Thyroid gland (tissue), 4 donors: ENCODE measurements at regions not wholly inside any gene's neighbourhood (a gene's known extent, or its start where the extent isn't known, plus 50 kb on each side); places are given as distances from the start of the nearest gene placed in this dataset.

ENCODE experiments used
- DNase-seq, 2 donors: peaks; one replicate each; pipeline ENCODE4 v3.0.0-alpha.2; 2019
- H3K27ac ChIP-seq, 3 donors: fragments of 200-600 bp; sonication (generic); 1 replicate in 2 of 3; 2 replicates in 1 of 3; pipeline ENCODE4 v1.5.1; 2016 to 2019; ENCODE audit warnings: mild to moderate bottlenecking in 1 of 3, moderate library complexity in 1 of 3
- H3K27me3 ChIP-seq: fragments of 200-600 bp; sonication (generic); one replicate; pipeline ENCODE4 v1.5.1; 2019
- H3K36me3 ChIP-seq, 2 donors: fragments of 200-600 bp; sonication (generic); one replicate each; pipeline ENCODE4 v1.5.1; 2016 to 2019
- H3K4me1 ChIP-seq, 2 donors: fragments of 200-600 bp; sonication (generic); one replicate each; pipeline ENCODE4 v1.5.1; 2017 to 2019
- H3K4me3 ChIP-seq, 3 donors: fragments of 200-600 bp; sonication (generic); replicated peaks in 1 of 3; 1 replicate in 2 of 3; 2 replicates in 1 of 3; pipeline ENCODE4 v1.5.1; 2016; ENCODE audit warnings: mild to moderate bottlenecking in 1 of 3
- H3K9me3 ChIP-seq: fragments of 200-600 bp; sonication (generic); one replicate; pipeline ENCODE4 v1.5.1; 2017
- CTCF ChIP-seq, 6 experiments: fragments of 200-600 bp in 3 of 6; fragments of 450-650 bp in 3 of 6; sonication (generic) in 3 of 6; IDR thresholded peaks; one replicate each; pipeline ENCODE4 v1.5.1; 2016 to 2019; ENCODE audit warnings: antibody characterized with exemption in 6 of 6, mild to moderate bottlenecking in 2 of 6, inconsistent platforms in 1 of 6, moderate library complexity in 1 of 6
- POLR2A ChIP-seq, 2 donors: fragments of 450-650 bp; IDR thresholded peaks; one replicate each; pipeline ENCODE4 v1.6.1; 2017; ENCODE audit warnings: antibody characterized with exemption in 2 of 2, mild to moderate bottlenecking in 2 of 2, moderate library complexity in 1 of 2
- WGBS, 2 donors: methylation state at CpG; one replicate each; pipeline ENCODE4 v1.1.5; 2017; 5-methylcytosine and 5-hydroxymethylcytosine counted together
- intact Hi-C: fragments of 100-400 bp; cut with DNase I; formaldehyde crosslinking; loops from one replicate; pipeline ENCODE4 v1.15.1; 2023

DNA sequence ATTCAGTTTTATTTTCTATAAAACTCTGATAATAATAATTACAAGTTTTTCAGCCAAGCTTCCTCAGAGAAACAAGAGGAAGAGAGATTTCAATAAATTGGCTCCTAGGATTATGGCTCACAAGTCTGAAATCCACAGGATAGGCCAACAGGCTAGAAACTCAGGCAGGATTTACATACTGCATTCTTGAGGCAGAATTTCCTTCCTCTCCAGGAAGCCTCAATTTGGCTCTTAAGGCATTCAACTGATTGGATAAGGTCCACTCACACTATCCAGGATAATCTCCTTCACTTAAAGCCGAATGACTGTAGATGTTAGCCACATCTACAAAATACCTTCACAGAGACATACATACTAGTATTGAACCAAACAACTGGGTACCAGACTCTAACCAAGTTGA, 120.3 kb upstream of the FAT3 start:
- intact Hi-C loops: no loop called here
- TF ChIP-seq CTCF (IDR thresholded peaks at IDR 0.05): no peak
- no peak for TF ChIP-seq POLR2A (IDR thresholded peaks at IDR 0.05)
- DNase-seq: no peak
- Histone ChIP-seq H3K27ac (no peak overlapping the region), H3K9me3 (no peaks in the 10 kb centered on the region), H3K27me3 (no peaks in the 10 kb centered on the region), H3K4me3 (no peak overlapping the region), H3K4me1 (no peaks in the 10 kb centered on the region), H3K36me3 (no peaks in the 10 kb centered on the region)
- 85 to 94% methylated on average over 1 of the region's 1 CpG for WGBS, 2 donors

DNA sequence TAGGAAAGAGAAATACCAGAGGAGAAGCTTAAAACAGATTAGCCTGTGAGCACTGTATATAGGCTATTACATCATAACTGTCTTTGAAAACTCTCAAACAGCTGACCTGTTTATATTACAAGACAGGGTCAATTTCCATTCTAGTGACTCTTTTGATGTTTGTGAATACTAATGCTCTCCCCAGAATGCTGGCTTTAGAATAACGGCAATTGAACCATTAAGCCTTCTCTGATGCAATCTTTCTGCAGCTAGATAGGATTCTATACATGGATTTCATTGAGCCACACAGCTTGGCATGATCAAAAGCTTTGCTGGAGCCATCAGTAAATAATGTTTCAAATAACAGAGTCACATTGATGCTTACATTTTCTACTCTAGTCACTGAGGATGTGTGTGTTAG, 122.7 kb upstream of the FAT3 start:
- H3K4me1 ChIP-seq: no peaks in the 10 kb centered on the region
- H3K36me3 ChIP-seq: no peaks in the 10 kb centered on the region
- no peak for DNase-seq
- H3K27ac ChIP-seq: no peak overlapping the region
- H3K4me3 ChIP-seq: no peak overlapping the region
- intact Hi-C loops: no loop called here
- H3K9me3 ChIP-seq: no peaks in the 10 kb centered on the region
- 31 to 36% methylated on average over 1 of the region's 1 CpG for WGBS, 2 donors
- TF ChIP-seq CTCF (IDR thresholded peaks at IDR 0.05) (no peak), POLR2A (IDR thresholded peaks at IDR 0.05) (no peak)
- H3K27me3 ChIP-seq: no peaks in the 10 kb centered on the region

DNA sequence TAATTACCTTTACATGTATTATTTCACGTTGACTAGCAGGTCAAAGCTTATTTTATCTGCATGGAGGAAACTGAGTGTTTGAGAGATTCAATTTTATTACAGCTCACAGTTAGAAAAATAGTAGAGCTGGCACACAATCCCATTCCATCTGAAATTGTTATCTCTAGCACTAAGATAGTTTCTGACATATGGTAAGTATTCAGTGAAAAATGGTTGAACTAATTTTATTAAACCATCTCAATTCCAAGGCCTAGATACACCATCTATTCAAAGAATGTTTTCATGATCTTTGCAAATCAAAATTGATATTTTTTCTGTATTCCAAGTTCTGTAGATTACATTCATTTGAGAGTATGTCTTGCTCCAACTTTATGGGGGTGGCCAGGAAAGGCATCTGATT, 125.4 kb upstream of the FAT3 start:
- Histone ChIP-seq H3K4me1 (no peaks in the 10 kb centered on the region), H3K27me3 (no peaks in the 10 kb centered on the region), H3K27ac (no peak overlapping the region), H3K9me3 (no peaks in the 10 kb centered on the region), H3K36me3 (no peaks in the 10 kb centered on the region), H3K4me3 (no peak overlapping the region)
- intact Hi-C loops: no loop called here
- WGBS, 2 donors: 76 to 91% methylated on average over 1 of the region's 1 CpG
- TF ChIP-seq POLR2A (IDR thresholded peaks at IDR 0.05) (no peak), CTCF (IDR thresholded peaks at IDR 0.05) (no peak)
- no peak for DNase-seq

DNA sequence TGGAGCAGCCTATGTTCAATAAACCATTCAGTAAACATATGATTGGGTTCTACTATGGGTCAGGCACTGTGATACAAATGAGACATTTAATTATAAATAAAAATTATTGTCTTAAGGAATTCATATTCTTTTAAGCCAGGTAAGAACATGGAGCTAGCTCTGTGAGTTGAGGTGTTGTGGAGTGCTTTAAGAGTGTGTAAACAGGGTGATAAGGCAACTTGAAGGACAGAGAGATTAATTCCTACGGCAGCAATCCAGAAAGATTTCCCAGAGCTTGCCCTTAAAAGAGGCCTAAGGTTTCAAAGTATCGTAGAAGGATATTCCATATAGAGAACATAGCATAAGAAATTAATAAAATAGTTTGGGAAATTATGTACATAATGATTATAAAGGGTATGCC, 126.4 kb upstream of the FAT3 start:
- no peaks in the 10 kb centered on the region for H3K9me3 ChIP-seq
- H3K27me3 ChIP-seq: no peaks in the 10 kb centered on the region
- intact Hi-C loops: no loop called here
- TF ChIP-seq CTCF (IDR thresholded peaks at IDR 0.05) (no peak), POLR2A (IDR thresholded peaks at IDR 0.05) (no peak)
- H3K36me3 ChIP-seq: no peaks in the 10 kb centered on the region
- no peaks in the 10 kb centered on the region for H3K4me1 ChIP-seq
- DNase-seq: no peak
- no peak overlapping the region for H3K4me3 ChIP-seq
- 74 to 89% methylated on average over 2 of the region's 2 CpGs for whole genome bisulfite sequencing, 2 donors
- H3K27ac ChIP-seq: no peak overlapping the region

GRCh38 chr11:92087725-92088537, 136.7 kb upstream of the FAT3 start:
- 70% methylated on average over 5 of the region's 5 CpGs for WGBS, 2 donors
- no peaks in the 10 kb centered on the region for H3K9me3 ChIP-seq
- no peak overlapping the region for H3K27ac ChIP-seq
- TF ChIP-seq CTCF (IDR thresholded peaks at IDR 0.05): no peak
- TF ChIP-seq POLR2A (IDR thresholded peaks at IDR 0.05): no peak
- no peak overlapping the region for H3K4me3 ChIP-seq
- intact Hi-C loops: no loop called here
- DNase-seq: no peak
- no peaks in the 10 kb centered on the region for H3K36me3 ChIP-seq
- H3K27me3 ChIP-seq: no peaks in the 10 kb centered on the region
- H3K4me1 ChIP-seq: no peaks in the 10 kb centered on the region
